ENCODE measurements at regions not wholly inside any gene's neighbourhood (a gene's known extent, or its start where the extent isn't known, plus 50 kb on each side); places are given as distances from the start of the nearest gene placed in this dataset.
"Not testable (repeated sequence)": the region's sequence is repeated elsewhere in the genome, so short reads cannot be mapped to it uniquely, and the experiment has no call there.

- H3K9me2 ChIP-seq (ENCODE audit: low read depth, low read length); H3K9ac ChIP-seq (ENCODE audit: low read length); H3K27me3 ChIP-seq (ENCODE audit: insufficient read depth, low read length); H3K4me3 ChIP-seq (ENCODE audit: low read depth, low read length, poor library complexity, severe bottlenecking); H3K4me1 ChIP-seq (ENCODE audit: insufficient read depth, low read length, severe bottlenecking); H3K4me2 ChIP-seq (ENCODE audit: low read length); H2AFZ ChIP-seq (ENCODE audit: low read length); H3K36me3 ChIP-seq (ENCODE audit: insufficient read depth, low read length); H3K79me2 ChIP-seq (ENCODE audit: insufficient read depth, low read length); H3K9me3 ChIP-seq (ENCODE audit: low read length); H3F3A ChIP-seq (ENCODE audit: insufficient read depth, low read length); H4K20me1 ChIP-seq (ENCODE audit: insufficient read depth, low read length); H3K27ac ChIP-seq (ENCODE audit: low read depth, low read length, poor library complexity, severe bottlenecking): not testable (repeated sequence)
Measured at GRCh38 chr7:97234494-97234893, 117.0 kb downstream of the SDHAF3 start.

- H3K4me3 ChIP-seq (ENCODE audit: low read depth, low read length, poor library complexity, severe bottlenecking), result no peak overlapping the region
- TF ChIP-seq EZH2 (IDR thresholded peaks at IDR 0.05; ENCODE audit: borderline replicate concordance, low read length) (no peak), CTCF (IDR thresholded peaks at IDR 0.05; ENCODE audit: low read length) (no peak)
- no peak overlapping the region for H3K4me2 ChIP-seq (ENCODE audit: low read length)
- no peak overlapping the region for H2AFZ ChIP-seq (ENCODE audit: low read length)
- peaks cover 3% of the 10 kb centered on the region; the same call in 1 of the 2 replicates for H3K9me3 ChIP-seq (ENCODE audit: low read length)
- H3K4me1 ChIP-seq (ENCODE audit: insufficient read depth, low read length, severe bottlenecking), result no peaks in the 10 kb centered on the region
- no peaks in the 10 kb centered on the region for H3K9me2 ChIP-seq (ENCODE audit: low read depth, low read length)
- H3K9ac ChIP-seq (ENCODE audit: low read length), result no peak overlapping the region
- no peaks in the 10 kb centered on the region for H3F3A ChIP-seq (ENCODE audit: insufficient read depth, low read length)
- H3K36me3 ChIP-seq (ENCODE audit: insufficient read depth, low read length), result no peaks in the 10 kb centered on the region
- H3K27ac ChIP-seq (ENCODE audit: low read depth, low read length, poor library complexity, severe bottlenecking), result no peak overlapping the region
- H3K27me3 ChIP-seq (ENCODE audit: insufficient read depth, low read length), result no peaks in the 10 kb centered on the region
- H4K20me1 ChIP-seq (ENCODE audit: insufficient read depth, low read length), result no peaks in the 10 kb centered on the region
- H3K79me2 ChIP-seq (ENCODE audit: insufficient read depth, low read length), result no peaks in the 10 kb centered on the region
Measured at GRCh38 chr7:97246317-97246716, 128.8 kb downstream of the SDHAF3 start.

GRCh38 chr7:97258187-97258586 is 140.7 kb downstream of the SDHAF3 start:
- H3K79me2 ChIP-seq (ENCODE audit: insufficient read depth, low read length); H3K4me3 ChIP-seq (ENCODE audit: low read depth, low read length, poor library complexity, severe bottlenecking): not testable (repeated sequence)

GRCh38 chr7:97269741-97270140 is 152.2 kb downstream of the SDHAF3 start:
- no peak overlapping the region for H3K27ac ChIP-seq (ENCODE audit: low read depth, low read length, poor library complexity, severe bottlenecking)
- H3K9ac ChIP-seq (ENCODE audit: low read length), result no peak overlapping the region
- H3K9me3 ChIP-seq (ENCODE audit: low read length), result no peaks in the 10 kb centered on the region
- no peaks in the 10 kb centered on the region for H3K36me3 ChIP-seq (ENCODE audit: insufficient read depth, low read length)
- H3K4me3 ChIP-seq (ENCODE audit: low read depth, low read length, poor library complexity, severe bottlenecking), result no peak overlapping the region
- no peak overlapping the region for H3K4me2 ChIP-seq (ENCODE audit: low read length)
- no peaks in the 10 kb centered on the region for H3K4me1 ChIP-seq (ENCODE audit: insufficient read depth, low read length, severe bottlenecking)
- TF ChIP-seq EZH2 (IDR thresholded peaks at IDR 0.05; ENCODE audit: borderline replicate concordance, low read length), result no peak
- TF ChIP-seq CTCF (IDR thresholded peaks at IDR 0.05; ENCODE audit: low read length), result no peak
- no peaks in the 10 kb centered on the region for H3K27me3 ChIP-seq (ENCODE audit: insufficient read depth, low read length)
- no peaks in the 10 kb centered on the region for H4K20me1 ChIP-seq (ENCODE audit: insufficient read depth, low read length)
- H2AFZ ChIP-seq (ENCODE audit: low read length), result no peak overlapping the region
- no peaks in the 10 kb centered on the region for H3K79me2 ChIP-seq (ENCODE audit: insufficient read depth, low read length)
- no peaks in the 10 kb centered on the region for H3F3A ChIP-seq (ENCODE audit: insufficient read depth, low read length)
- no peaks in the 10 kb centered on the region for H3K9me2 ChIP-seq (ENCODE audit: low read depth, low read length)

More at GRCh38 chr7:97258187-97258586, 140.7 kb downstream of the SDHAF3 start:
- not testable (repeated sequence) for H3K9me2 ChIP-seq (ENCODE audit: low read depth, low read length); H3K9me3 ChIP-seq (ENCODE audit: low read length); H3K4me2 ChIP-seq (ENCODE audit: low read length); H3K27ac ChIP-seq (ENCODE audit: low read depth, low read length, poor library complexity, severe bottlenecking); H2AFZ ChIP-seq (ENCODE audit: low read length); H3K36me3 ChIP-seq (ENCODE audit: insufficient read depth, low read length); H3K27me3 ChIP-seq (ENCODE audit: insufficient read depth, low read length); H3K9ac ChIP-seq (ENCODE audit: low read length); H3F3A ChIP-seq (ENCODE audit: insufficient read depth, low read length); H3K4me1 ChIP-seq (ENCODE audit: insufficient read depth, low read length, severe bottlenecking); H4K20me1 ChIP-seq (ENCODE audit: insufficient read depth, low read length)

Measured in OCI-LY1 (cell line).